SK-N-MC (cell line): ENCODE measurements at regions not wholly inside any gene's neighbourhood (a gene's known extent, or its start where the extent isn't known, plus 50 kb on each side); places are given as distances from the start of the nearest gene placed in this dataset.

Source experiments
- EZH2 ChIP-seq: fragments of 200-600 bp; sonication (generic); IDR thresholded peaks from one replicate; pipeline ENCODE4 v1.6.1; 2017; ENCODE audit warnings: antibody characterized with exemption
- POLR2AphosphoS5 ChIP-seq: IDR thresholded peaks from 2 replicates; pipeline ENCODE4 v1.6.1; 2012; ENCODE audit warnings: mild to moderate bottlenecking, low read depth, low read length, borderline replicate concordance

GRCh38 chr9:21549890-21550289 lies 67.8 kb upstream of the IFNE start:
- TF ChIP-seq EZH2 (no peak), POLR2AphosphoS5 (no peak)
